DLD1 (cell line): ENCODE measurements at regions not wholly inside any gene's neighbourhood (a gene's known extent, or its start where the extent isn't known, plus 50 kb on each side); places are given as distances from the start of the nearest gene placed in this dataset.

Experiments
- in situ Hi-C: cut with HindIII; loops from 2 replicates; pipeline ENCODE4 v1.10.0; 2017; ENCODE audit warnings: low sequenced_read_pairs

DNA sequence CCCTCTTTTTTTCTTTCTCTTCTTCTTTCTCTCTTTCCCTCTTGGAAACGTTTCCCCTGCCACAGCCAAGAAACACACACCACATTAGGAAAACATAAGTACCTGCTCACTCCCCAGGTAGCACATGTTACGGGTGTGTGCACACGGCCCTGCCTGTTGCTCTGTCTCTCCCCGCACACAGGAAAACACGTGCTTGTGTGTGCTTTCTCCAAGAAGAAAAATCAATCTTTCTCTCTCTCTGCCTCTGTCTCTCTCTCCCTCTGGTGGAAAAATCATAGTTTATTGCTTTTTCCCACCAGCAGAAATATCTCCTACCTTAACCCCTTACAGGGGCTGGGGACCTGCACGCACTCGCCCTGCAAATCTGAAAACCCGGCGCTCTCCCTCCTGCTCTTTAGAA is 102.3 kb downstream of the EDN3 start:
- in situ Hi-C loops, result loop anchor here (5.0 kb wide), 1 partner anchor 60 kb away; no protein-coding TSS in a partner anchor

GRCh38 chr20:59403261-59403961 is 103.0 kb downstream of the EDN3 start:
- in situ Hi-C loops, result loop anchor here (5.0 kb wide), 1 partner anchor 61 kb away; no protein-coding TSS in a partner anchor

- in situ Hi-C loops, result loop anchor here (5.0 kb wide), 1 partner anchor 62 kb away; no protein-coding TSS in a partner anchor
These were observed 103.5 kb downstream of the EDN3 start for GRCh38 chr20:59403962-59404314.

- in situ Hi-C loops, result loop anchor here (5.0 kb wide), 1 partner anchor 62 kb away; no protein-coding TSS in a partner anchor
These were observed 104.3 kb downstream of the EDN3 start for GRCh38 chr20:59404749-59405148.

DNA sequence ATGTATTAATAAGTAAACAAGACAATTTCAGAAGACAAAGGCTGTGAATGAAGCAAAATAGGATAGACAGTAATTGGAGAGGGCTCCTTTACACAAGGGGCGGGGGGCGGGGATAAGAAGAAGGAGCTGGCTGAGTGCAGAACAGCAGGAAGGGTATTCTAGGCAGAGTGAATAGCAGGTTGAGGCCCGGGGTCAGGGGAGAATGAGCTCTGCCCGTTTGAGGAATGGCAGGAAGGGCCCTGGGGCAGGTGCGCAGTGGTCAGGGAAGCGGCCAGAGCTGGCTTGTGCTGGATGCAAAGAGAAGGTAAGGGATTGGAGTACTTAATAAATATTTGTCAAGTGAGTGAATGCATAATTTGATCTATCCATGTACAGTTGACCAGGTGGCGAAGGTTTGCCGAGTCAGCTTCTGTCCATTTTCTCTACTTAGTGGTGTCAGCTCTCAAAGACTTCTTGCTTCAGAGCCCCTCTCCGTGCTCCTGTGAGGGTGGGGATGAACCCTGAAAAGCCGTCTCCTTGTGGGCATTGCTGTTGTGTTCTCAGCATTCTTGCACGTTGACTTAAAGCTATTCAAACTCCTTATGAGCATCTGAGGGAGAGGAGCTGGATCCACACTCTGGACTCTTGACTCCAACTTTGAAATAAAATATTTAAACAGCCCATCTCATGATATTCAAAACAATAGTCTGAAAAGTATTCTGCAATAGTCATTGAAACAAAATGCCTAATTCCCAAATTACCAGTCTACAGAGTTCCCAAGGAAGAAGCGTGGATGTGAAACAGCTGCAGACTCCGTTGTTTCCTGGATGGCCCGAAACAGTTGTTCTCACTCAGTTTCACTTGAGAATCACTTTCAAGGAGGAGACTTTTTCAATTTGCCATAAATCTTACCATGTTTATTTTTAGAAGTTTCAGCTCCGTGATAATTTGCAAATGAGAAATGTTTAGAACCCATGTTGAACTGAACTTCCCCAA is 105.1 kb downstream of the EDN3 start:
- in situ Hi-C loops, result no loop called here

- in situ Hi-C loops, result no loop called here
These were observed 106.0 kb downstream of the EDN3 start for GRCh38 chr20:59406446-59406845.

DNA sequence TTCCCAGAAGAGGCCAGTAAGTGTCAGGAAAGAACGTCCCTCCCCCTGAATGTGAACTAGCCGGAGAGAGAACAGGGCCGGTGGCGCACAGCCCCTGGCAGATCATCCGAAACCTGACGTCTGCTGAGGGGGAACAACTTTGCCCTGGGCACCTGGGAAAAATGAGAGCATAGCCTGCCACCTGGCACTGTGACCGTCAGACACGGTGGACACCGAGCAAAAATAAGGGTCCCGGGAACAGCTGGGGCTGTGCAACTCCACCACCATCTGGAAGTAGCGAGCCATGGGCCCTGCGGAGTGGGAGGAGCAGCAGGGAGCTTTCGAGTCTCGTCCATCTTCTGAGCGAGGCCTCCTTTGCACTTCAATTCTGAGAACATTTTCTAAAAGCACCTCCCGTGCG is 110.8 kb downstream of the EDN3 start:
- in situ Hi-C loops, result no loop called here

- in situ Hi-C loops, result no loop called here
These were observed 111.2 kb downstream of the EDN3 start for GRCh38 chr20:59411589-59411988.

- in situ Hi-C loops, result no loop called here
These were observed 111.8 kb downstream of the EDN3 start for GRCh38 chr20:59412181-59412580.

DNA sequence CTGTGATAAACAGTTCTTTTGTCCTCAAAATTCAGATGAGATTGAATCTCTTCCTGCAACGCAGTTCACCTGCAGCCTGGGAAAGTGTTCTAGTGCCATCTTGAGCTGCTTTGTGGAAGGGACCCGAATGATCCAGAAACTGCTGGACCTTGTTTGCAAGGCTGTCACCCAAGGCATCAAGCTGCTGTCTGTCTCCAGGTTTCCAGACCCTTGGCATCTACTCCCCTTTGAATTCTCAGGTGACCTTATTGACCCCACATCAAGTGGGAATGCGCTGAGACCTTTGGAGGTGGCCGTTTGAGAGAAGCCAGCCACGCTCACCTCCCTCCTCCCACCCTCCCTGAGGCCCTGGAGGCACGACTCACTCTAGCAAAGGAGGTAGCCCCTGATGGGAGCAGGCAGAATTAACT is 112.5 kb downstream of the EDN3 start:
- in situ Hi-C loops, result no loop called here

- in situ Hi-C loops, result no loop called here
These were observed 113.0 kb downstream of the EDN3 start for GRCh38 chr20:59413326-59413865.

- in situ Hi-C loops, result no loop called here
These were observed 114.7 kb downstream of the EDN3 start for GRCh38 chr20:59414936-59415623.

GRCh38 chr20:59416916-59417315 is 116.5 kb downstream of the EDN3 start:
- in situ Hi-C loops, result no loop called here

- in situ Hi-C loops, result no loop called here
These were observed 120.7 kb downstream of the EDN3 start for GRCh38 chr20:59421089-59421488.

- in situ Hi-C loops, result no loop called here
These were observed 121.7 kb downstream of the EDN3 start for GRCh38 chr20:59421920-59422637.

GRCh38 chr20:59422872-59423544 is 122.6 kb downstream of the EDN3 start:
- in situ Hi-C loops, result no loop called here

DNA sequence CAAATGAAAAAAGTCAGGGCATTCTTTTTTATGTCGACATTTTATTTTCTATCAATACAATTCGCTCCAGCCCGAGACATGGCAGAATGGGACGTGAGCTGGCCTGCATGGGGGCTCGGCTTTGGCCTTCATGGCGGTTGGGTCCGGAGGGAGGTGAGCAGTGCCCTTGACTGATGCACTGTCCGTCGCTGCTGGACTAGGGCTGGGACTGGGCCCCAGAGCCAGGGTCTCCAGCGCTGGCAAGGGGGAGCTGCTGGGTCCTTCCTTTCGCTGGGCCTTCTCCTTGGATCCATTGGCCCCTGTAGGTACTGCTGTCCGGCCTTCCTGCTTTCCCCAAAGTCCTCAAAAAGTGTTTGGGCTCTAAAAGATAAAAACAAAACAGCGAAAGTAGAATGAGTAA is 124.6 kb downstream of the EDN3 start:
- in situ Hi-C loops, result no loop called here

GRCh38 chr20:59425572-59425971 is 125.2 kb downstream of the EDN3 start:
- in situ Hi-C loops, result no loop called here

GRCh38 chr20:59428006-59428405 is 127.6 kb downstream of the EDN3 start:
- in situ Hi-C loops, result no loop called here
